IMR-90 (cell line): ENCODE measurements at regions not wholly inside any gene's neighbourhood (a gene's known extent, or its start where the extent isn't known, plus 50 kb on each side); places are given as distances from the start of the nearest gene placed in this dataset.

ENCODE experiments used
- ATAC-seq: fragments of 200-7000 bp; cut with Tn5 transposase; 2 replicates; pipeline ENCODE4 v1.9.1; 2020; ENCODE audit warnings: low read depth, mild to moderate bottlenecking, moderate library complexity
- BruUV-seq: library from RNA; stranded (reverse); fragments of 400-500 nt; replicated peaks from 2 replicates; lab custom pipeline; 2021; lab: Mats Ljungman, UMichigan
- CTCF ChIA-PET: fragments of 300-600 bp; formaldehyde crosslinking; extraction: SDS; loops from one replicate; lab custom pipeline; 2021; ENCODE audit warnings: antibody characterized with exemption; lab: Yijun Ruan, JAX
- POLR2A ChIA-PET: fragments of 300-600 bp; sonication (Branson Sonifier 250); formaldehyde crosslinking; loops from one replicate; lab custom pipeline; 2022; ENCODE audit warnings: antibody characterized with exemption; ENCODE audit not compliant: unreplicated experiment; lab: Charles Lee
- DNase-seq: peaks from one replicate; pipeline ENCODE4 v3.0.0; 2013
- H2AFZ ChIP-seq: replicated peaks from 2 replicates; pipeline ENCODE3; 2013; ENCODE audit warnings: low read length, mild to moderate bottlenecking; ENCODE audit not compliant: poor library complexity
- H2AK5ac ChIP-seq: 2 replicates; pipeline ENCODE4 v1.6.1; 2013; ENCODE audit warnings: low read depth, low read length, inconsistent platforms
- H2AK9ac ChIP-seq: replicated peaks from 2 replicates; pipeline ENCODE3; 2013; ENCODE audit warnings: mild to moderate bottlenecking, low read depth, low read length, moderate library complexity; ENCODE audit not compliant: poor library complexity
- H2BK120ac ChIP-seq: 2 replicates; pipeline ENCODE4 v1.6.1; 2013; ENCODE audit warnings: low read depth, low read length, inconsistent platforms
- H2BK15ac ChIP-seq: 3 replicates; pipeline ENCODE4 v1.6.1; 2013; ENCODE audit warnings: low read depth, low read length, inconsistent platforms
- H2BK20ac ChIP-seq: 2 replicates; pipeline ENCODE4 v1.6.1; 2013; ENCODE audit warnings: low read depth, mild to moderate bottlenecking, inconsistent platforms, low read length, moderate library complexity
- H2BK5ac ChIP-seq: 2 replicates; pipeline ENCODE4 v1.6.1; 2013; ENCODE audit warnings: mild to moderate bottlenecking, low read depth, low read length, inconsistent platforms; ENCODE audit not compliant: poor library complexity, severe bottlenecking
- H3K14ac ChIP-seq: replicated peaks from 2 replicates; pipeline ENCODE4 v1.6.1; 2013; ENCODE audit warnings: low read depth, low read length, inconsistent platforms
- H3K18ac ChIP-seq: 2 replicates; pipeline ENCODE4 v1.6.1; 2013; ENCODE audit warnings: low read depth, low read length, control low read depth
- H3K23ac ChIP-seq: 2 replicates; pipeline ENCODE4 v1.6.1; 2013; ENCODE audit warnings: low read depth, low read length, inconsistent platforms
- H3K27ac ChIP-seq: 2 replicates; pipeline ENCODE4 v1.5.1; 2013; ENCODE audit warnings: mild to moderate bottlenecking, control low read depth, low read length; ENCODE audit not compliant: insufficient read depth
- H3K27me3 ChIP-seq: 2 replicates; pipeline ENCODE4 v1.6.1; 2013; ENCODE audit warnings: low read length; ENCODE audit not compliant: control insufficient read depth, insufficient read depth
- H3K36me3 ChIP-seq: 2 replicates; pipeline ENCODE4 v1.6.1; 2013; ENCODE audit warnings: low read length, mixed read lengths; ENCODE audit not compliant: control insufficient read depth, insufficient read depth
- H3K4ac ChIP-seq: 2 replicates; pipeline ENCODE4 v1.6.1; 2013; ENCODE audit warnings: low read depth, low read length, inconsistent platforms
- H3K4me1 ChIP-seq: 2 replicates; pipeline ENCODE4 v1.6.1; 2013; ENCODE audit warnings: low read length, mixed read lengths; ENCODE audit not compliant: control insufficient read depth, insufficient read depth
- H3K4me2 ChIP-seq: 2 replicates; pipeline ENCODE4 v1.6.1; 2013; ENCODE audit warnings: low read depth, mild to moderate bottlenecking, control low read depth, low read length, moderate library complexity
- H3K4me3 ChIP-seq: 2 replicates; pipeline ENCODE4 v1.5.1; 2013; ENCODE audit warnings: low read depth, mild to moderate bottlenecking, control low read depth, low read length, moderate library complexity; ENCODE audit not compliant: insufficient read depth
- H3K56ac ChIP-seq: 2 replicates; pipeline ENCODE4 v1.6.1; 2013; ENCODE audit warnings: low read length, inconsistent platforms; ENCODE audit not compliant: insufficient read depth; ENCODE audit errors: extremely low read depth
- H3K79me1 ChIP-seq, 2 experiments: 2 replicates each; pipeline ENCODE4 v1.6.1; 2013; ENCODE audit warnings: low read length in 2 of 2, inconsistent platforms in 1 of 2, low read depth in 1 of 2
- H3K9ac ChIP-seq: 2 replicates; pipeline ENCODE4 v1.6.1; 2013; ENCODE audit warnings: low read depth, low read length, control low read depth
- H3K9me1 ChIP-seq: 2 replicates; pipeline ENCODE4 v1.6.1; 2013; ENCODE audit warnings: low read length, inconsistent platforms; ENCODE audit not compliant: insufficient read depth
- H3K9me3 ChIP-seq: 2 replicates; pipeline ENCODE4 v1.6.1; 2013; ENCODE audit warnings: low read length; ENCODE audit not compliant: control insufficient read depth, insufficient read depth
- H4K20me1 ChIP-seq: 2 replicates; pipeline ENCODE4 v1.6.1; 2013; ENCODE audit warnings: low read length, inconsistent platforms; ENCODE audit not compliant: insufficient read depth
- H4K5ac ChIP-seq: 2 replicates; pipeline ENCODE4 v1.6.1; 2013; ENCODE audit warnings: mild to moderate bottlenecking, low read depth, low read length, control low read depth
- H4K8ac ChIP-seq, 2 experiments: 2 replicates each; pipeline ENCODE4 v1.6.1; 2013; ENCODE audit warnings: low read depth in 2 of 2, low read length in 2 of 2, control low read depth in 1 of 2, inconsistent platforms in 1 of 2
- H4K91ac ChIP-seq: 2 replicates; pipeline ENCODE4 v1.6.1; 2013; ENCODE audit warnings: low read depth, low read length, inconsistent platforms; ENCODE audit not compliant: insufficient read depth
- BHLHE40 ChIP-seq: fragments of 150-350 bp; IDR thresholded peaks from 2 replicates; pipeline ENCODE4 v1.6.1; 2016; ENCODE audit warnings: mild to moderate bottlenecking, low read depth, low read length
- MAFK ChIP-seq: IDR thresholded peaks from 2 replicates; pipeline ENCODE4 v1.6.1; 2012; ENCODE audit warnings: low read depth, low read length, improper control_type of control experiment
- SMC3 ChIP-seq: fragments of 150-350 bp; IDR thresholded peaks from 2 replicates; pipeline ENCODE4 v1.6.1; 2016; ENCODE audit warnings: low read depth, mild to moderate bottlenecking, antibody characterized with exemption, low read length, moderate library complexity
- WGBS, 2 experiments: methylation state at CpG; one replicate each; pipeline versions ENCODE4 v1.1.5 to v1.1.7; 2013; ENCODE audit warnings: missing lambda C conversion rate in 2 of 2; ENCODE audit not compliant: insufficient read length in 1 of 2; ENCODE audit errors: extremely low coverage in 2 of 2; 5-methylcytosine and 5-hydroxymethylcytosine counted together
- dilution Hi-C: fragments of 300-500 bp; cut with HindIII; formaldehyde crosslinking; loops from one replicate; pipeline ENCODE4 v1.14.3; 2018; ENCODE audit warnings: low sequenced_read_pairs; ENCODE audit not compliant: unreplicated experiment
- in situ Hi-C: fragments of 300-500 bp; cut with MboI; formaldehyde crosslinking; loops from 3 replicates; pipeline ENCODE4 v1.14.3; 2019; ENCODE audit warnings: low sequenced_read_pairs, inconsistent platforms, mixed read lengths
- intact Hi-C: fragments of 100-400 bp; cut with micrococcal nuclease; formaldehyde crosslinking; loops from 2 replicates; pipeline ENCODE4 v1.10.0; 2022
- TF ChIP-seq, protein P1 (sequence below): fragments of 150-350 bp; IDR thresholded peaks from 2 replicates; pipeline ENCODE4 v1.6.1; 2016; ENCODE audit warnings: low read depth, mild to moderate bottlenecking, low read length, moderate library complexity, borderline replicate concordance

DNA sequence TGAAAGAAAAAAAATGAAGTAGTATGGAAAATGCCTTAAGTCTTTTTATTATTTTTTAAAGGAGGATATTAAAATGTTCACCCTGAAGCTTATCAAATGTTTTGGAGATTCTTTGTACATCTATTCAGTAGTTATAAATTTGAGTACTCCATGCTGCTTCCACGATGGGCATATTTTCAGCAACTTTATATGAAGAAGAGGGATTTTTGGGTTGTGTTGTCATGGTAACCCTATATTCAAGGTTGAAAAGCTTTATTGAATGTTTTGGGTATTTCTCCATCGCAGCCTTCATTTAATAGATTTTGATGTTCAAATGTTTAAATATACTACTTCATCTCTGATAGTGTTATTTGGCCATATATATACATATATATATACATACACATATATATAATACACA lies 557.5 kb downstream of the CAAP1 start:
- Histone ChIP-seq H2BK15ac (no peak overlapping the region), H3K9me1 (no peaks in the 10 kb centered on the region), H3K4me2 (no peak overlapping the region), H2BK5ac (no peak overlapping the region), H4K20me1 (no peaks in the 10 kb centered on the region), H3K4ac (no peak overlapping the region), H2BK20ac (no peak overlapping the region), H2AFZ (no peak overlapping the region), H4K5ac (no peak overlapping the region), H2BK120ac (no peak overlapping the region), H3K14ac (no peak overlapping the region), H3K18ac (no peak overlapping the region), H4K8ac (no peak overlapping the region), H3K4me1 (no peaks in the 10 kb centered on the region), H3K27ac (no peak overlapping the region), H4K91ac (no peak overlapping the region), H3K9ac (no peak overlapping the region), H3K23ac (no peak overlapping the region), H3K79me1 (no peaks in the 10 kb centered on the region), H2AK5ac (no peak overlapping the region), H3K27me3 (no peaks in the 10 kb centered on the region), H3K9me3 (no peaks in the 10 kb centered on the region), H3K36me3 (no peaks in the 10 kb centered on the region), H2AK9ac (no peak overlapping the region), H3K4me3 (no peak overlapping the region), H3K56ac (no peak overlapping the region)
- no peak for DNase-seq
- dilution Hi-C loops (no loop called here), in situ Hi-C loops (no loop called here), intact Hi-C loops (no loop called here)
- TF ChIP-seq MAFK (no peak), SMC3 (no peak), BHLHE40 (no peak)
- TF ChIP-seq, protein P1, sequence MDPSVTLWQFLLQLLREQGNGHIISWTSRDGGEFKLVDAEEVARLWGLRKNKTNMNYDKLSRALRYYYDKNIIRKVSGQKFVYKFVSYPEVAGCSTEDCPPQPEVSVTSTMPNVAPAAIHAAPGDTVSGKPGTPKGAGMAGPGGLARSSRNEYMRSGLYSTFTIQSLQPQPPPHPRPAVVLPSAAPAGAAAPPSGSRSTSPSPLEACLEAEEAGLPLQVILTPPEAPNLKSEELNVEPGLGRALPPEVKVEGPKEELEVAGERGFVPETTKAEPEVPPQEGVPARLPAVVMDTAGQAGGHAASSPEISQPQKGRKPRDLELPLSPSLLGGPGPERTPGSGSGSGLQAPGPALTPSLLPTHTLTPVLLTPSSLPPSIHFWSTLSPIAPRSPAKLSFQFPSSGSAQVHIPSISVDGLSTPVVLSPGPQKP: no peak
- BruUV-seq: no TSS peak
- no CpG with 5 or more reads among the region's 2 CpGs for WGBS, 2 experiments
- CTCF ChIA-PET: no interaction called here
- POLR2A ChIA-PET: no interaction called here
- no peak for ATAC-seq
